Kidney (tissue), 13 donors: ENCODE measurements at regions not wholly inside any gene's neighbourhood (a gene's known extent, or its start where the extent isn't known, plus 50 kb on each side); places are given as distances from the start of the nearest gene placed in this dataset.

ENCODE experiments used
- DNase-seq, 5 donors: peaks; one replicate each; pipeline ENCODE4 v3.0.0-alpha.2; 2013 to 2020
- FAIRE-seq: peaks from 2 replicates; lab custom pipeline; 2012; peaks lifted over from hg19 to GRCh38; lab: Jason Lieb, UNC
- H3K27ac ChIP-seq, 2 donors: one replicate each; pipeline ENCODE4 v1.7.0; 2013; ENCODE audit warnings: low read depth in 2 of 2, low read length in 2 of 2, inconsistent platforms in 1 of 2
- H3K27me3 ChIP-seq: one replicate; pipeline ENCODE4 v1.7.1; 2013; ENCODE audit warnings: low read length, inconsistent platforms; ENCODE audit not compliant: control insufficient read depth, insufficient read depth
- H3K36me3 ChIP-seq, 3 donors: one replicate each; pipeline versions ENCODE4 v1.7.0 to v1.7.1; 2013; ENCODE audit warnings: low read length in 3 of 3, control low read depth in 1 of 3, inconsistent platforms in 1 of 3; ENCODE audit not compliant: insufficient read depth in 3 of 3, control insufficient read depth in 2 of 3
- H3K4me1 ChIP-seq, 3 donors: one replicate each; pipeline versions ENCODE4 v1.7.0 to v1.7.1; 2013; ENCODE audit warnings: low read length in 3 of 3, inconsistent platforms in 1 of 3, low read depth in 1 of 3; ENCODE audit not compliant: control insufficient read depth in 2 of 3, insufficient read depth in 2 of 3
- H3K4me3 ChIP-seq, 3 donors: one replicate each; pipeline versions ENCODE4 v1.7.0 to v1.8.1; 2013; ENCODE audit warnings: low read length in 3 of 3, control low read depth in 1 of 3, inconsistent platforms in 1 of 3
- H3K9ac ChIP-seq, 3 donors: one replicate each; pipeline versions ENCODE4 v1.7.0 to v1.7.1; 2013; ENCODE audit warnings: low read length in 3 of 3, control low read depth in 1 of 3, inconsistent platforms in 1 of 3
- H3K9me3 ChIP-seq, 3 donors: one replicate each; pipeline versions ENCODE4 v1.7.0 to v1.7.1; 2013; ENCODE audit warnings: low read length in 3 of 3, control low read depth in 1 of 3, inconsistent platforms in 1 of 3; ENCODE audit not compliant: control insufficient read depth in 2 of 3, insufficient read depth in 1 of 3
- CTCF ChIP-seq: IDR thresholded peaks from 3 replicates; pipeline ENCODE4 v1.5.1; 2012; ENCODE audit warnings: mild to moderate bottlenecking, moderate library complexity, borderline replicate concordance; ENCODE audit not compliant: insufficient read depth; ENCODE audit errors: extremely low read depth
- intact Hi-C: fragments of 100-400 bp; cut with DNase I; formaldehyde crosslinking; loops from one replicate; pipeline ENCODE4 v1.11.1; 2022
- donor health status: control.
- donor health status: control.
- donor health status: control.
- donor health status: control.
- donor health status: control.
- donor health status: DM: yes; HTN: yes; CAD: no.
- donor health status: Normal renal cell carcinoma (clear cell type).

DNA sequence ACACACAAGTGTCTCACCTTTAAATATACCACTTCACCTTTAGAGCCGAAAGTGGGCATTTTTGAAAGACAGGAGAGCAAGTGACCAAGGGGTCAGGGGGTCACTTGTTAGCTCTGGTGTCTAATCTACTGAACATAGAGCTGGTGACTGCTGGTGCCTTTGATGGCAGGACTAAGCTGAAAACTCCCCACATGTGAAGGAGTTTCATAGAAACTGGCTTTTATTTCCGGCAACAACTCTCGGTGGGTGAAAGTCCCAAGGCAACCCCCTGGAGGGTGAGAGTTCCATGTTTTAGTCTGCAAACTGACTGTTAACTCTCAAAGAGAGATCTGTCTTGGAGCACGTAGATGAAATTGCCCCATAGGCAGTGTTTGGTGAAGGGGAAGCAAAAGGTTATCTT is 466.9 kb downstream of the DMRTA1 start:
- no peaks in the 10 kb centered on the region for H3K36me3 ChIP-seq
- H3K9ac ChIP-seq, result no peak overlapping the region
- intact Hi-C loops, result no loop called here
- no peak overlapping the region for H3K27ac ChIP-seq
- DNase-seq, result no peak
- no peak for FAIRE-seq
- no peak for TF ChIP-seq CTCF
- no peak overlapping the region for H3K4me3 ChIP-seq
- H3K9me3 ChIP-seq, result no peaks in the 10 kb centered on the region
- no peaks in the 10 kb centered on the region for H3K4me1 ChIP-seq
- H3K27me3 ChIP-seq, result no peaks in the 10 kb centered on the region

- H3K9ac ChIP-seq, result no peak overlapping the region
- no peaks in the 10 kb centered on the region for H3K27me3 ChIP-seq
- TF ChIP-seq CTCF, result no peak
- no peaks in the 10 kb centered on the region for H3K9me3 ChIP-seq
- H3K4me1 ChIP-seq, result no peaks in the 10 kb centered on the region
- no peak overlapping the region for H3K4me3 ChIP-seq
- intact Hi-C loops, result no loop called here
- FAIRE-seq (no peak), DNase-seq (no peak)
- no peak overlapping the region for H3K27ac ChIP-seq
- no peaks in the 10 kb centered on the region for H3K36me3 ChIP-seq
These were observed 469.5 kb downstream of the DMRTA1 start for GRCh38 chr9:22916148-22916547.

GRCh38 chr9:22919423-22919822 is 472.8 kb downstream of the DMRTA1 start:
- no peaks in the 10 kb centered on the region for H3K9me3 ChIP-seq
- no peaks in the 10 kb centered on the region for H3K36me3 ChIP-seq
- H3K9ac ChIP-seq, result no peak overlapping the region
- no peak for TF ChIP-seq CTCF
- DNase-seq (no peak), FAIRE-seq (no peak)
- H3K4me3 ChIP-seq, result no peak overlapping the region
- intact Hi-C loops, result no loop called here
- H3K27ac ChIP-seq, result no peak overlapping the region
- H3K27me3 ChIP-seq, result no peaks in the 10 kb centered on the region
- H3K4me1 ChIP-seq, result no peaks in the 10 kb centered on the region

DNA sequence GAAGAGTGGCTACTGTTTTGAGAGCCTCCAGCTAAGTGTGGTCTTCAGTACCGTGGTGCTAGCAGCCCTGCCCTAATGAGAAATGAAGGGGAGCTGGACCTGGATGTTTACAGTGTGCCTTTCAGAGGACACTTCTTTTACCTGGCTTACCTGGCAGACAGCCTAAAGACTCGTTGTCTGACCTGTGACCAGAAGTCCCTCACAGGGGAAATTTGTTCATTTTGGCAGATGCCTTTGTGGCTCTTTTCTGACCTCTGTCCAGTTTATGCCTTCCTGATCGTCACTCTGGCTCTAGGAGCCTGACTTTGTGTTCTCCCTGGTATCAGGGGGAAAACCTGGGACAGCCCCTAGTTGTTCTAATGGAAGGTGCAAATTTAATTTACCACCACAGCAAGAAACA is 475.1 kb downstream of the DMRTA1 start:
- FAIRE-seq (no peak), DNase-seq (no peak)
- no peak overlapping the region for H3K27ac ChIP-seq
- no peak overlapping the region for H3K9ac ChIP-seq
- no peaks in the 10 kb centered on the region for H3K4me1 ChIP-seq
- no peaks in the 10 kb centered on the region for H3K36me3 ChIP-seq
- intact Hi-C loops, result no loop called here
- TF ChIP-seq CTCF, result no peak
- H3K9me3 ChIP-seq, result no peaks in the 10 kb centered on the region
- H3K4me3 ChIP-seq, result no peak overlapping the region
- H3K27me3 ChIP-seq, result no peaks in the 10 kb centered on the region
